Right lobe of liver (tissue), 4 donors: ENCODE measurements at regions not wholly inside any gene's neighbourhood (a gene's known extent, or its start where the extent isn't known, plus 50 kb on each side); places are given as distances from the start of the nearest gene placed in this dataset.
"Not testable (repeated sequence)": the region's sequence is repeated elsewhere in the genome, so short reads cannot be mapped to it uniquely, and the experiment has no call there.

Experiments
- CTCF ChIP-seq, 4 donors: fragments of 200-600 bp in 3 of 4; fragments of 450-650 bp in 1 of 4; IDR thresholded peaks; one replicate each; pipeline versions ENCODE4 v1.5.1 to v1.8.0; 2016 to 2022; ENCODE audit warnings: antibody characterized with exemption in 4 of 4, mild to moderate bottlenecking in 2 of 4
- POLR2A ChIP-seq: fragments of 450-650 bp; IDR thresholded peaks from one replicate; pipeline ENCODE4 v1.6.1; 2017; ENCODE audit warnings: antibody characterized with exemption, mild to moderate bottlenecking
- donor health status: DM: no; HTN: no; CAD: no.
- donor health status: DM: no; HTN: no; CAD: no.
- donor health status: DM: no; HTN: yes; CAD: no.

DNA sequence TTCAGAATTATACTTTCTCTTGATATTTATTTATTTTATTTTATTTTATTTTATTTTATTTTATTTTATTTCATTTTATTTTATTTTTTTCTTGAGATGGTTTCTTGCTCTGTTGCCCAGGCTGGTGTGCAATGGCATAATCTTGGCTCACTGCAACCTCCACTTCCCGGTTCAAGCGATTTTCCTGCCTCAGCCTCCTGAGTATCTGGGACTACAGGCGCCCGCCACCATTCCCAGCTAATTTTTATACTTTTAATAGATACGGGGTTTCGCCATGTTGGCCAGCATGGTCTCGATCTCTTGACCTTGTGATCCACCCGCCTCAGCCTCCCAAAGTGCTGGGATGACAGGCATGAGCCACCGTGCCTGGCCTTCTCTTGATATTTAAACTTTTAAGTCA is 3905.2 kb upstream of the OR11H1 start:
- TF ChIP-seq CTCF (IDR thresholded peaks at IDR 0.05); POLR2A: not testable (repeated sequence)
